Panc1 (cell line): ENCODE measurements at regions not wholly inside any gene's neighbourhood (a gene's known extent, or its start where the extent isn't known, plus 50 kb on each side); places are given as distances from the start of the nearest gene placed in this dataset.

Experiments used
- ATAC-seq: fragments of 200-7000 bp; cut with Tn5 transposase; 2 replicates; pipeline ENCODE4 v1.9.1; 2020; ENCODE audit warnings: mild to moderate bottlenecking, moderate library complexity
- BruUV-seq: library from RNA; stranded (reverse); fragments of 400-500 nt; replicated peaks from 2 replicates; lab custom pipeline; 2021; lab: Mats Ljungman, UMichigan
- CTCF ChIA-PET: fragments of 300-600 bp; sonication (Branson Sonifier 250); formaldehyde crosslinking; loops from one replicate; lab custom pipeline; 2022; ENCODE audit warnings: antibody characterized with exemption; lab: Charles Lee
- POLR2A ChIA-PET: fragments of 300-600 bp; sonication (Branson Sonifier 250); formaldehyde crosslinking; loops from one replicate; lab custom pipeline; 2022; ENCODE audit warnings: antibody characterized with exemption; lab: Charles Lee
- DNase-seq: peaks from one replicate; pipeline ENCODE4 v3.0.0-alpha.2; 2010; ENCODE audit warnings: low read depth, low spot score
- H3K27ac ChIP-seq: 2 replicates; pipeline ENCODE4 v1.5.1; 2011; ENCODE audit warnings: mild to moderate bottlenecking, low read length, inconsistent platforms
- H3K27me3 ChIP-seq: fragments of 200-500 bp; sonication (Bioruptor generic); 2 replicates; pipeline ENCODE4 v1.6.0; 2014; ENCODE audit warnings: low read length, inconsistent platforms; ENCODE audit not compliant: control insufficient read depth, insufficient read depth
- H3K36me3 ChIP-seq: fragments of 200-500 bp; sonication (Bioruptor generic); 2 replicates; pipeline ENCODE4 v1.5.1; 2014; ENCODE audit warnings: inconsistent platforms, mild to moderate bottlenecking, low read length, moderate library complexity; ENCODE audit not compliant: control insufficient read depth, insufficient read depth
- H3K4me1 ChIP-seq: 2 replicates; pipeline ENCODE4 v1.5.1; 2011; ENCODE audit warnings: inconsistent platforms, mild to moderate bottlenecking, low read length, moderate library complexity; ENCODE audit not compliant: control insufficient read depth, insufficient read depth
- H3K4me3 ChIP-seq, 2 experiments: 2 replicates each; pipeline ENCODE4 v1.5.1; 2011 to 2012; ENCODE audit warnings: low read depth in 2 of 2, low read length in 2 of 2, mild to moderate bottlenecking in 2 of 2, inconsistent platforms in 1 of 2, moderate library complexity in 1 of 2
- H3K9me3 ChIP-seq: fragments of 200-500 bp; sonication (Bioruptor generic); 2 replicates; pipeline ENCODE4 v1.5.1; 2014; ENCODE audit warnings: low read depth, mild to moderate bottlenecking, inconsistent platforms, low read length, moderate library complexity; ENCODE audit not compliant: control insufficient read depth, insufficient read depth
- CTCF ChIP-seq: fragments of 450-650 bp; IDR thresholded peaks from 2 replicates; pipeline ENCODE4 v1.5.1; 2017; ENCODE audit warnings: mild to moderate bottlenecking
- POLR2AphosphoS5 ChIP-seq: IDR thresholded peaks from 2 replicates; pipeline ENCODE4 v1.6.1; 2012; ENCODE audit warnings: mild to moderate bottlenecking, low read depth, low read length, moderate library complexity
- SIN3A ChIP-seq: IDR thresholded peaks from 2 replicates; pipeline ENCODE4 v1.6.1; 2012; ENCODE audit warnings: low read depth, mild to moderate bottlenecking, low read length, moderate library complexity, borderline replicate concordance; ENCODE audit not compliant: insufficient read depth
- TCF7L2 ChIP-seq: IDR thresholded peaks from 2 replicates; pipeline ENCODE4 v1.6.1; 2011; ENCODE audit warnings: mild to moderate bottlenecking, low read depth, low read length, inconsistent platforms
- in situ Hi-C: cut with HindIII; loops from 2 replicates; pipeline ENCODE4 v1.10.0; 2016; ENCODE audit warnings: low sequenced_read_pairs, low pct_unique_long_range_greater_than_20kb
- intact Hi-C: fragments of 100-400 bp; cut with micrococcal nuclease; formaldehyde crosslinking; loops from one replicate; pipeline ENCODE4 v1.10.0; 2022; ENCODE audit not compliant: unreplicated experiment
- TF ChIP-seq, protein P1 (sequence below), 2 experiments: IDR thresholded peaks; 2 replicates each; pipeline ENCODE4 v1.6.1; 2011 to 2012; ENCODE audit warnings: low read depth in 2 of 2, control low read depth in 1 of 2, low read length in 1 of 2, mild to moderate bottlenecking in 1 of 2, moderate library complexity in 1 of 2; ENCODE audit not compliant: insufficient read depth in 1 of 2

DNA sequence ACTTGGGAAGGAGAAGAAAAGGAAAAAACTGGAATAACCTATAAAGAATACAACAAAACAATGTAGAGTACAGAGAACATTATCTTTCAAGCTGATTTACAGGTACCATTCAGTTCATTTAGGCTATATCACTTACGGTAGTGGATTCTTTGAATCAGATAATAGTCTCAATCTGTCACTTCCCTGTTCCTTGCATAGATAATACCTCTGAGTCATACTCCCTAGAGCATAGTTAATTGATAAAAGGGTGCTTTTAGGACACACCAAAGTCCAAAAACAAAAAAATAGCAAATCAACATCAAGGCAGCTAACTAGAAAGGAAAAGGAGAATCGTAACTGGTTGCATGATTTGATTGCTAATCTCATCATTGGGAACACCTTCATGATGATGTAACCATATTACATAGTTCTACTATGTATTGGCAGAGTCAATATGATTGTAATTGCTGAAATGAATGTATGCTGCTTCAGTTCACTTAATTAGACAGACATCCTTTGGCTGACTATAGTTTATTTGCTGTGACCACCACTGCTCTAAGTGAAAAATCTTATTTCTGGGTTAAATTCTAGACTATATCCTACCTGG, 844.4 kb downstream of the GATA3 start:
- no peaks in the 10 kb centered on the region for H3K9me3 ChIP-seq
- intact Hi-C loops, result no loop called here
- no peak overlapping the region for H3K27ac ChIP-seq
- ATAC-seq (no peak), DNase-seq (no peak)
- no peaks in the 10 kb centered on the region for H3K27me3 ChIP-seq
- no peaks in the 10 kb centered on the region for H3K36me3 ChIP-seq
- BruUV-seq, result no TSS peak
- TF ChIP-seq TCF7L2, result no peak
- TF ChIP-seq CTCF, result no peak
- no peak for TF ChIP-seq POLR2AphosphoS5
- TF ChIP-seq SIN3A, result no peak
- TF ChIP-seq, protein P1, sequence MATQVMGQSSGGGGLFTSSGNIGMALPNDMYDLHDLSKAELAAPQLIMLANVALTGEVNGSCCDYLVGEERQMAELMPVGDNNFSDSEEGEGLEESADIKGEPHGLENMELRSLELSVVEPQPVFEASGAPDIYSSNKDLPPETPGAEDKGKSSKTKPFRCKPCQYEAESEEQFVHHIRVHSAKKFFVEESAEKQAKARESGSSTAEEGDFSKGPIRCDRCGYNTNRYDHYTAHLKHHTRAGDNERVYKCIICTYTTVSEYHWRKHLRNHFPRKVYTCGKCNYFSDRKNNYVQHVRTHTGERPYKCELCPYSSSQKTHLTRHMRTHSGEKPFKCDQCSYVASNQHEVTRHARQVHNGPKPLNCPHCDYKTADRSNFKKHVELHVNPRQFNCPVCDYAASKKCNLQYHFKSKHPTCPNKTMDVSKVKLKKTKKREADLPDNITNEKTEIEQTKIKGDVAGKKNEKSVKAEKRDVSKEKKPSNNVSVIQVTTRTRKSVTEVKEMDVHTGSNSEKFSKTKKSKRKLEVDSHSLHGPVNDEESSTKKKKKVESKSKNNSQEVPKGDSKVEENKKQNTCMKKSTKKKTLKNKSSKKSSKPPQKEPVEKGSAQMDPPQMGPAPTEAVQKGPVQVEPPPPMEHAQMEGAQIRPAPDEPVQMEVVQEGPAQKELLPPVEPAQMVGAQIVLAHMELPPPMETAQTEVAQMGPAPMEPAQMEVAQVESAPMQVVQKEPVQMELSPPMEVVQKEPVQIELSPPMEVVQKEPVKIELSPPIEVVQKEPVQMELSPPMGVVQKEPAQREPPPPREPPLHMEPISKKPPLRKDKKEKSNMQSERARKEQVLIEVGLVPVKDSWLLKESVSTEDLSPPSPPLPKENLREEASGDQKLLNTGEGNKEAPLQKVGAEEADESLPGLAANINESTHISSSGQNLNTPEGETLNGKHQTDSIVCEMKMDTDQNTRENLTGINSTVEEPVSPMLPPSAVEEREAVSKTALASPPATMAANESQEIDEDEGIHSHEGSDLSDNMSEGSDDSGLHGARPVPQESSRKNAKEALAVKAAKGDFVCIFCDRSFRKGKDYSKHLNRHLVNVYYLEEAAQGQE (IDR thresholded peaks at IDR 0.05; ENCODE audit: insufficient read depth in 1 of 2, low read depth in 2 of 2, low read length in 1 of 2), result no peak
- POLR2A ChIA-PET, result no interaction called here
- no peaks in the 10 kb centered on the region for H3K4me1 ChIP-seq
- in situ Hi-C loops, result no loop called here
- CTCF ChIA-PET, result no interaction called here
- no peak overlapping the region for H3K4me3 ChIP-seq

- no peak for TF ChIP-seq POLR2AphosphoS5
- no peak for TF ChIP-seq CTCF
- TF ChIP-seq, protein P1 (IDR thresholded peaks at IDR 0.05; ENCODE audit: insufficient read depth in 1 of 2, low read depth in 2 of 2, low read length in 1 of 2), result no peak
- no peak for TF ChIP-seq SIN3A
- TF ChIP-seq TCF7L2, result no peak
- ChIA-PET CTCF (no interaction called here), POLR2A (no interaction called here)
- intact Hi-C loops, result no loop called here
- H3K36me3 ChIP-seq, result no peaks in the 10 kb centered on the region
- H3K4me3 ChIP-seq, result no peak overlapping the region
- no peaks in the 10 kb centered on the region for H3K4me1 ChIP-seq
- in situ Hi-C loops, result no loop called here
- no peak overlapping the region for H3K27ac ChIP-seq
- no peaks in the 10 kb centered on the region for H3K9me3 ChIP-seq
- DNase-seq, result no peak
- BruUV-seq, result no TSS peak
- no peaks in the 10 kb centered on the region for H3K27me3 ChIP-seq
- ATAC-seq, result no peak
These were observed 848.4 kb downstream of the GATA3 start for GRCh38 chr10:8902926-8903325.
